Neural cell (in vitro differentiated cells): ENCODE measurements at regions not wholly inside any gene's neighbourhood (a gene's known extent, or its start where the extent isn't known, plus 50 kb on each side); places are given as distances from the start of the nearest gene placed in this dataset.

Experiments used
- H2AFZ ChIP-seq: fragments of 200-600, 300-800 bp; sonication (generic), shearing (Covaris generic); 2 replicates; pipeline ENCODE4 v1.6.0; 2014; ENCODE audit warnings: low read depth, mild to moderate bottlenecking, antibody characterized with exemption, low read length, moderate library complexity
- H3F3A ChIP-seq: fragments of 200-600 bp; shearing (Covaris generic); 2 replicates; pipeline ENCODE4 v1.6.1; 2016; ENCODE audit warnings: mild to moderate bottlenecking, moderate library complexity, mixed read lengths, antibody characterized with exemption, low read length; ENCODE audit not compliant: insufficient read depth, poor library complexity, severe bottlenecking
- H3K27ac ChIP-seq: fragments of 200-600, 300-800 bp; sonication (generic), shearing (Covaris generic); 2 replicates; pipeline ENCODE4 v1.5.1; 2014; ENCODE audit warnings: mild to moderate bottlenecking, low read length, moderate library complexity
- H3K27me3 ChIP-seq: fragments of 300-800, 200-600 bp; sonication (generic), shearing (Covaris generic); 2 replicates; pipeline ENCODE4 v1.6.0; 2014; ENCODE audit warnings: mild to moderate bottlenecking, low read depth, low read length, moderate library complexity; ENCODE audit not compliant: insufficient read depth
- H3K36me3 ChIP-seq: fragments of 300-800, 200-600 bp; sonication (generic), shearing (Covaris generic); 2 replicates; pipeline ENCODE4 v1.5.1; 2014; ENCODE audit warnings: mild to moderate bottlenecking, antibody characterized with exemption, low read length, moderate library complexity; ENCODE audit not compliant: insufficient read depth
- H3K4me2 ChIP-seq: fragments of 300-800, 200-600 bp; sonication (generic), shearing (Covaris generic); 2 replicates; pipeline ENCODE4 v1.6.0; 2014; ENCODE audit warnings: mild to moderate bottlenecking, low read length
- H3K4me3 ChIP-seq: fragments of 300-800, 200-600 bp; sonication (generic), shearing (Covaris generic); 2 replicates; pipeline ENCODE4 v1.5.1; 2014; ENCODE audit warnings: mild to moderate bottlenecking, low read length, moderate library complexity
- H3K79me2 ChIP-seq: fragments of 200-600 bp; shearing (Covaris generic); replicated peaks from 2 replicates; pipeline ENCODE4 v1.6.0; 2014; ENCODE audit warnings: mild to moderate bottlenecking, low read length, moderate library complexity; ENCODE audit not compliant: insufficient read depth
- H3K9ac ChIP-seq: fragments of 300-800, 200-600 bp; sonication (generic), shearing (Covaris generic); 2 replicates; pipeline ENCODE4 v1.6.1; 2016; ENCODE audit warnings: mild to moderate bottlenecking, low read length, mixed read lengths
- H3K9me2 ChIP-seq: fragments of 200-600 bp; shearing (Covaris generic); 2 replicates; pipeline ENCODE4 v1.6.1; 2016; ENCODE audit warnings: mild to moderate bottlenecking, low read length, mixed read lengths; ENCODE audit not compliant: insufficient read depth
- H3K9me3 ChIP-seq: fragments of 200-600, 300-800 bp; sonication (generic), shearing (Covaris generic); 2 replicates; pipeline ENCODE4 v1.6.1; 2016; ENCODE audit warnings: mild to moderate bottlenecking, mixed run types, low read length, moderate library complexity, mixed read lengths
- H4K20me1 ChIP-seq: fragments of 200-600 bp; shearing (Covaris generic); 2 replicates; pipeline ENCODE4 v1.6.1; 2016; ENCODE audit warnings: mild to moderate bottlenecking, mixed run types; ENCODE audit not compliant: insufficient read depth
- CTCF ChIP-seq: fragments of 450-650 bp; IDR thresholded peaks from 2 replicates; pipeline ENCODE4 v1.5.1; 2014; ENCODE audit warnings: antibody characterized with exemption, mild to moderate bottlenecking, moderate library complexity; ENCODE audit not compliant: poor library complexity, severe bottlenecking
- EP300 ChIP-seq: fragments of 450-650 bp; conservative IDR thresholded peaks from 2 replicates; pipeline ENCODE4 v1.6.1; 2014; ENCODE audit warnings: antibody characterized with exemption, mild to moderate bottlenecking, moderate library complexity; ENCODE audit not compliant: poor library complexity, severe bottlenecking
- EZH2 ChIP-seq: fragments of 200-600, 300-800 bp; shearing (Covaris generic), sonication (generic); IDR thresholded peaks from 2 replicates; pipeline ENCODE4 v1.6.1; 2014; ENCODE audit warnings: antibody characterized with exemption, low read length, borderline replicate concordance, mild to moderate bottlenecking; ENCODE audit not compliant: insufficient read depth, poor library complexity, severe bottlenecking
- MXI1 ChIP-seq: fragments of 450-650 bp; conservative IDR thresholded peaks from 2 replicates; pipeline ENCODE4 v1.6.1; 2014; ENCODE audit warnings: antibody characterized with exemption, mild to moderate bottlenecking; ENCODE audit not compliant: poor library complexity, severe bottlenecking
- POLR2AphosphoS5 ChIP-seq: IDR thresholded peaks from 2 replicates; pipeline ENCODE4 v1.6.1; 2012
- RAD21 ChIP-seq: fragments of 450-650 bp; conservative IDR thresholded peaks from 2 replicates; pipeline ENCODE4 v1.6.1; 2014; ENCODE audit warnings: antibody characterized with exemption, mild to moderate bottlenecking, moderate library complexity
- SMC3 ChIP-seq: fragments of 450-650 bp; conservative IDR thresholded peaks from 2 replicates; pipeline ENCODE4 v1.6.1; 2014; ENCODE audit warnings: antibody characterized with exemption, mild to moderate bottlenecking, moderate library complexity; ENCODE audit not compliant: poor library complexity
- TAF1 ChIP-seq: IDR thresholded peaks from 2 replicates; pipeline ENCODE4 v1.6.1; 2012; ENCODE audit warnings: low read depth
- TF ChIP-seq, protein P1 (sequence below): IDR thresholded peaks from 2 replicates; pipeline ENCODE4 v1.6.1; 2012; ENCODE audit warnings: borderline replicate concordance

- Histone ChIP-seq H3K9ac (no peak overlapping the region), H3K4me2 (no peak overlapping the region), H3K27me3 (no peaks in the 10 kb centered on the region), H2AFZ (no peak overlapping the region), H4K20me1 (no peaks in the 10 kb centered on the region), H3K36me3 (no peaks in the 10 kb centered on the region), H3F3A (no peaks in the 10 kb centered on the region), H3K79me2 (no peaks in the 10 kb centered on the region), H3K4me3 (no peak overlapping the region), H3K9me3 (no peaks in the 10 kb centered on the region), H3K9me2 (no peaks in the 10 kb centered on the region), H3K27ac (no peak overlapping the region)
- TF ChIP-seq POLR2AphosphoS5, result no peak
- no peak for TF ChIP-seq CTCF
- TF ChIP-seq, protein P1, sequence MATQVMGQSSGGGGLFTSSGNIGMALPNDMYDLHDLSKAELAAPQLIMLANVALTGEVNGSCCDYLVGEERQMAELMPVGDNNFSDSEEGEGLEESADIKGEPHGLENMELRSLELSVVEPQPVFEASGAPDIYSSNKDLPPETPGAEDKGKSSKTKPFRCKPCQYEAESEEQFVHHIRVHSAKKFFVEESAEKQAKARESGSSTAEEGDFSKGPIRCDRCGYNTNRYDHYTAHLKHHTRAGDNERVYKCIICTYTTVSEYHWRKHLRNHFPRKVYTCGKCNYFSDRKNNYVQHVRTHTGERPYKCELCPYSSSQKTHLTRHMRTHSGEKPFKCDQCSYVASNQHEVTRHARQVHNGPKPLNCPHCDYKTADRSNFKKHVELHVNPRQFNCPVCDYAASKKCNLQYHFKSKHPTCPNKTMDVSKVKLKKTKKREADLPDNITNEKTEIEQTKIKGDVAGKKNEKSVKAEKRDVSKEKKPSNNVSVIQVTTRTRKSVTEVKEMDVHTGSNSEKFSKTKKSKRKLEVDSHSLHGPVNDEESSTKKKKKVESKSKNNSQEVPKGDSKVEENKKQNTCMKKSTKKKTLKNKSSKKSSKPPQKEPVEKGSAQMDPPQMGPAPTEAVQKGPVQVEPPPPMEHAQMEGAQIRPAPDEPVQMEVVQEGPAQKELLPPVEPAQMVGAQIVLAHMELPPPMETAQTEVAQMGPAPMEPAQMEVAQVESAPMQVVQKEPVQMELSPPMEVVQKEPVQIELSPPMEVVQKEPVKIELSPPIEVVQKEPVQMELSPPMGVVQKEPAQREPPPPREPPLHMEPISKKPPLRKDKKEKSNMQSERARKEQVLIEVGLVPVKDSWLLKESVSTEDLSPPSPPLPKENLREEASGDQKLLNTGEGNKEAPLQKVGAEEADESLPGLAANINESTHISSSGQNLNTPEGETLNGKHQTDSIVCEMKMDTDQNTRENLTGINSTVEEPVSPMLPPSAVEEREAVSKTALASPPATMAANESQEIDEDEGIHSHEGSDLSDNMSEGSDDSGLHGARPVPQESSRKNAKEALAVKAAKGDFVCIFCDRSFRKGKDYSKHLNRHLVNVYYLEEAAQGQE, result no peak
- no peak for TF ChIP-seq EZH2
- no peak for TF ChIP-seq MXI1
- TF ChIP-seq RAD21, result no peak
These were observed 208.7 kb downstream of the CRPPA start for GRCh38 chr7:16212610-16213009.

GRCh38 chr7:16212032-16212431 is 209.3 kb downstream of the CRPPA start:
- TF ChIP-seq MXI1 (no peak), CTCF (no peak), EZH2 (no peak), EP300 (no peak), RAD21 (no peak), POLR2AphosphoS5 (no peak), TAF1 (no peak), SMC3 (no peak)
- TF ChIP-seq, protein P1, result no peak
- Histone ChIP-seq H3K36me3 (no peaks in the 10 kb centered on the region), H3K9ac (no peak overlapping the region), H3K9me3 (no peaks in the 10 kb centered on the region), H3K79me2 (no peaks in the 10 kb centered on the region), H3K4me2 (no peak overlapping the region), H3F3A (no peaks in the 10 kb centered on the region), H2AFZ (no peak overlapping the region), H3K27ac (no peak overlapping the region), H3K9me2 (no peaks in the 10 kb centered on the region), H4K20me1 (no peaks in the 10 kb centered on the region), H3K27me3 (no peaks in the 10 kb centered on the region), H3K4me3 (no peak overlapping the region)
